ENCODE measurements at regions not wholly inside any gene's neighbourhood (a gene's known extent, or its start where the extent isn't known, plus 50 kb on each side); places are given as distances from the start of the nearest gene placed in this dataset.

- no peak for TF ChIP-seq CTCF (IDR thresholded peaks at IDR 0.05)
- no peak for TF ChIP-seq SIN3A (IDR thresholded peaks at IDR 0.05; ENCODE audit: borderline replicate concordance, insufficient read depth, low read depth, low read length)
Measured at GRCh38 chr1:199867601-199868000, 159.9 kb upstream of the NR5A2 start.
